ENCODE measurements at regions not wholly inside any gene's neighbourhood (a gene's known extent, or its start where the extent isn't known, plus 50 kb on each side); places are given as distances from the start of the nearest gene placed in this dataset.

- no peak for DNase-seq (ENCODE audit: low read depth in 2 of 2)
Measured at GRCh38 chr6:85193339-85193738, 256.5 kb upstream of the NT5E start.

GRCh38 chr6:85192596-85192995, 257.3 kb upstream of the NT5E start:
- DNase-seq (ENCODE audit: low read depth in 2 of 2), result no peak

GRCh38 chr6:85192186-85192585, 257.7 kb upstream of the NT5E start:
- DNase-seq (ENCODE audit: low read depth in 2 of 2), result no peak

- no peak for DNase-seq (ENCODE audit: low read depth in 2 of 2)
Measured at GRCh38 chr6:85191656-85192055, 258.2 kb upstream of the NT5E start.

GRCh38 chr6:85186546-85187175, 263.2 kb upstream of the NT5E start:
- no peak for DNase-seq (ENCODE audit: low read depth in 2 of 2)

GRCh38 chr6:85185977-85186376, 263.9 kb upstream of the NT5E start:
- DNase-seq (ENCODE audit: low read depth in 2 of 2), result no peak

- DNase-seq (ENCODE audit: low read depth in 2 of 2), result no peak
Measured at GRCh38 chr6:85183841-85184240, 266.0 kb upstream of the NT5E start.

GRCh38 chr6:85172705-85173104, 277.2 kb upstream of the NT5E start:
- no peak for DNase-seq (ENCODE audit: low read depth in 2 of 2)

GRCh38 chr6:85172161-85172560, 277.7 kb upstream of the NT5E start:
- no peak for DNase-seq (ENCODE audit: low read depth in 2 of 2)

- no peak for DNase-seq (ENCODE audit: low read depth in 2 of 2)
Measured at GRCh38 chr6:85169189-85169588, 280.7 kb upstream of the NT5E start.

GRCh38 chr6:85168146-85168545, 281.7 kb upstream of the NT5E start:
- no peak for DNase-seq (ENCODE audit: low read depth in 2 of 2)

GRCh38 chr6:85166114-85166741, 283.7 kb upstream of the NT5E start:
- no peak for DNase-seq (ENCODE audit: low read depth in 2 of 2)

- DNase-seq (ENCODE audit: low read depth in 2 of 2), result no peak
Measured at GRCh38 chr6:85163156-85164080, 286.5 kb upstream of the NT5E start.

GRCh38 chr6:85157311-85157710, 292.6 kb upstream of the NT5E start:
- no peak for DNase-seq (ENCODE audit: low read depth in 2 of 2)

GRCh38 chr6:85143676-85144075, 306.2 kb upstream of the NT5E start:
- no peak for DNase-seq (ENCODE audit: low read depth in 2 of 2)

GRCh38 chr6:85137865-85138264, 312.0 kb upstream of the NT5E start:
- DNase-seq (ENCODE audit: low read depth in 2 of 2), result no peak

GRCh38 chr6:85136310-85136709, 313.6 kb upstream of the NT5E start:
- DNase-seq (ENCODE audit: low read depth in 2 of 2), result no peak

GRCh38 chr6:85135376-85136094, 314.3 kb upstream of the NT5E start:
- no peak for DNase-seq (ENCODE audit: low read depth in 2 of 2)

GRCh38 chr6:85134172-85134571, 315.7 kb upstream of the NT5E start:
- no peak for DNase-seq (ENCODE audit: low read depth in 2 of 2)

- DNase-seq (ENCODE audit: low read depth in 2 of 2), result no peak
Measured at GRCh38 chr6:85132091-85132490, 317.8 kb upstream of the NT5E start.

- DNase-seq (ENCODE audit: low read depth in 2 of 2), result no peak
Measured at GRCh38 chr6:85130743-85131142, 319.1 kb upstream of the NT5E start.

- no peak for DNase-seq (ENCODE audit: low read depth in 2 of 2)
Measured at GRCh38 chr6:85129881-85130280, 320.0 kb upstream of the NT5E start.

Data from stimulated activated CD8-positive, alpha-beta memory T cell treated with anti-CD3 and anti-CD28 coated beads, Interleukin-15, amount 100 ng/mL, for 48 hours (primary cell).